ENCODE measurements at regions not wholly inside any gene's neighbourhood (a gene's known extent, or its start where the extent isn't known, plus 50 kb on each side); places are given as distances from the start of the nearest gene placed in this dataset.
"Not testable (repeated sequence)": the region's sequence is repeated elsewhere in the genome, so short reads cannot be mapped to it uniquely, and the experiment has no call there.

DNA sequence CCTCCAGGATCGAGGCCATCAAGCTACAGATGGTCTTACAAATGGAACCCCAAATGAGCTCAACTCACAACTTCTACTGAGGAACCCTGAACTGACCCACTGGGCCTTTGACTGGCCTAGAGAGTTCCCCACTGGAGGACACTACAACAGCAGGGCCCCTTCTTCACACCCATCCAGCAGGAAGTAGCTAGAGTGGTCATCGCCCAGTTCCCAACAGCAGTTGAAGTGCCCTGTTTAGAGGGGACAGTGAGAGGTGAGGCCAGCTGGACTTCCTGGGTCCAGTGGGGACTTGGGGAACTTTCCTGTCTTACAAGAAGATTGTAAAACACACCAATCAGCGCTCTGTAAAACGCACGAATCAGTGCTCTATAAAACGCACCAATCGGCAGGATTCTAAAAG lies 247.9 kb upstream of the BTG1 start:
- Histone ChIP-seq H3K4me1 (no peaks in the 10 kb centered on the region; the same call in 1 of the 2 replicates), H3K9me3 (no peaks in the 10 kb centered on the region; the same call in 1 of the 2 replicates), H3K36me3 (no peaks in the 10 kb centered on the region), H3K4me3 (ENCODE audit: low read depth, low read length) (no peak overlapping the region), H3K27me3 (no peaks in the 10 kb centered on the region)
- TF ChIP-seq, protein P1, sequence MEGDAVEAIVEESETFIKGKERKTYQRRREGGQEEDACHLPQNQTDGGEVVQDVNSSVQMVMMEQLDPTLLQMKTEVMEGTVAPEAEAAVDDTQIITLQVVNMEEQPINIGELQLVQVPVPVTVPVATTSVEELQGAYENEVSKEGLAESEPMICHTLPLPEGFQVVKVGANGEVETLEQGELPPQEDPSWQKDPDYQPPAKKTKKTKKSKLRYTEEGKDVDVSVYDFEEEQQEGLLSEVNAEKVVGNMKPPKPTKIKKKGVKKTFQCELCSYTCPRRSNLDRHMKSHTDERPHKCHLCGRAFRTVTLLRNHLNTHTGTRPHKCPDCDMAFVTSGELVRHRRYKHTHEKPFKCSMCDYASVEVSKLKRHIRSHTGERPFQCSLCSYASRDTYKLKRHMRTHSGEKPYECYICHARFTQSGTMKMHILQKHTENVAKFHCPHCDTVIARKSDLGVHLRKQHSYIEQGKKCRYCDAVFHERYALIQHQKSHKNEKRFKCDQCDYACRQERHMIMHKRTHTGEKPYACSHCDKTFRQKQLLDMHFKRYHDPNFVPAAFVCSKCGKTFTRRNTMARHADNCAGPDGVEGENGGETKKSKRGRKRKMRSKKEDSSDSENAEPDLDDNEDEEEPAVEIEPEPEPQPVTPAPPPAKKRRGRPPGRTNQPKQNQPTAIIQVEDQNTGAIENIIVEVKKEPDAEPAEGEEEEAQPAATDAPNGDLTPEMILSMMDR (IDR thresholded peaks at IDR 0.05; ENCODE audit: low read depth, low read length) = no peak
- DNase-seq = peak; percentile 14

DNA sequence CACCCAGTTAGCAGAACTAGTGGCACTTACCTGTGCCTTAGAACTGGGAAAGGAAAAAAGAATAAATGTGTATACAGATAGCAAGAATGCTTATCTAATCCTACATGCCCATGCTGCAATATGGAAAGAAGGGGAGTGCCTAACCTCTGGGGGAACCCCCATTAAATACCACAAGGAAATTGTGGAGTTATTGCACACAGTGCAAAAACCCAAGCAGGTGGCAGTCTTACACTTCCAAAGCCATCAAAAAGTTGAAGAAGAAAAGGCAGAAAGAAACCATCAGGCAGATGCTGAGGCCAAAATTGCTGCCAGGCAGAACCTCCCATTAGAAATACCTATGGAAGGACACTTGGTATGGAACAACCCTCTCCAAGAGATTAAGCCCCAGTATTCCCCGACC lies 246.1 kb upstream of the BTG1 start:
- H3K4me3 ChIP-seq (ENCODE audit: low read depth, low read length); H3K36me3 ChIP-seq; DNase-seq; H3K4me1 ChIP-seq; H3K9me3 ChIP-seq; H3K27me3 ChIP-seq: not testable (repeated sequence)

DNA sequence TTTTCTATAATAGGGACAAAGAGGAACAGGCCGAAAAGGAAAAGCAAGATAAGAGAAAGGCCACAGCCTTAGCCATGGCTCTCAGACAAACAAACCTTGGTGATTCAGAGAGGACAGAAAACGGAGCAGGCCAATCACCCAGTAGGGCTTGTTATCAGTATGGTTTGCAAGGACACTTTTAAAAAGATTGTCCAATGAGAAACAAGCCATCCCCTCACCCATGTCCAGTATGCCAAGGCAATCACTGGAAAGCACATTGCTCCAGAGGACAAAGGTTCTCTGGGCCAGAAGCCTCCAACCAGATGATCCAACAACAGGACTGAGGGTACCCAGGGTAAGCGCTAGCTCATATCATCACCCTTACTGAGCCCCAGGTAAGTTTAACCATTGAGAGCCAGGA lies 243.8 kb upstream of the BTG1 start:
- no peaks in the 10 kb centered on the region for H3K36me3 ChIP-seq
- TF ChIP-seq, protein P1 (IDR thresholded peaks at IDR 0.05; ENCODE audit: low read depth, low read length) = no peak
- H3K27me3 ChIP-seq = no peaks in the 10 kb centered on the region
- H3K4me3 ChIP-seq (ENCODE audit: low read depth, low read length) = no peak overlapping the region
- no peak for DNase-seq
- H3K9me3 ChIP-seq = no peaks in the 10 kb centered on the region
- no peaks in the 10 kb centered on the region for H3K4me1 ChIP-seq

DNA sequence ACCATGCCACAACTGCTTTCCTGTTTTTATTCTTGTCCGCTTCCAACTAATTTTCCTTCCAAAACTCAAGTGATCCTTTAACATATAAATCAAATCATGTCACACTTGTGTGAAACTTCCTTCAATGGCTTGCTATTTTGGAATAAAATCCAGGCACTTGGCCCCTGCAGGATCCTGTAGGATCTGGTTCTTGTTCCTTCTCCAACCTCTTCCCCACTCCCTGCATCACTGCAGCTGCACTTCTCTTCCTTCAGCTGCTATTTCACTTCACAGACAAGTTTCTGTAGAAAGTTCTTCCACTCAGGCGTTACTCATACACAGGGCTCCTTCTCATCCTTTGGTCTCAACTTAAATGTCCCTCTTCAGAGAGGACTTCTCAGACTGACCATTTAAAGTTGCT lies 239.7 kb upstream of the BTG1 start:
- Histone ChIP-seq H3K27me3 (no peaks in the 10 kb centered on the region), H3K36me3 (no peaks in the 10 kb centered on the region), H3K9me3 (no peaks in the 10 kb centered on the region), H3K4me1 (no peaks in the 10 kb centered on the region), H3K4me3 (ENCODE audit: low read depth, low read length) (no peak overlapping the region)
- no peak for DNase-seq
- TF ChIP-seq, protein P1 (IDR thresholded peaks at IDR 0.05; ENCODE audit: low read depth, low read length) = no peak

DNA sequence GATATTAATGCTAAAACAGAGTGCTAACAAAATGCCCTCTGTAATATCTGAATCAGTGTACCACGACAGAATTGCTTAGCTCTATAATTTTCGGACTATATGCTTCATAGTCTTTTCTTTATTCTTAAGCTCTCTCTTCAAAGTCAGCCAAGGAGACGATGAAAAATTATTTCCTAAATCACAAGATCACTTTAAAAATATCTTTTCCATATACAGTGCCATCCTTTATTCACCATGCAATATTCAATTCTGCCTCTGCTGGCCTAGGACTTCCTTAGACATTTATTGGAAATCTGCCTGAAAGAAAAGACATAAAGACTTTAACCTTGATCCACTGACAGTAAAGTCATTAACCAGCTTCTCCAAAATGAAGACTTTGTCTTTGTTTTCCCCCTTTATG lies 238.9 kb upstream of the BTG1 start:
- no peaks in the 10 kb centered on the region for H3K9me3 ChIP-seq
- no peaks in the 10 kb centered on the region for H3K27me3 ChIP-seq
- TF ChIP-seq, protein P1 (IDR thresholded peaks at IDR 0.05; ENCODE audit: low read depth, low read length) = no peak
- H3K4me3 ChIP-seq (ENCODE audit: low read depth, low read length) = no peak overlapping the region
- no peaks in the 10 kb centered on the region for H3K36me3 ChIP-seq
- H3K4me1 ChIP-seq = no peaks in the 10 kb centered on the region; the same call in 1 of the 2 replicates
- DNase-seq = no peak

DNA sequence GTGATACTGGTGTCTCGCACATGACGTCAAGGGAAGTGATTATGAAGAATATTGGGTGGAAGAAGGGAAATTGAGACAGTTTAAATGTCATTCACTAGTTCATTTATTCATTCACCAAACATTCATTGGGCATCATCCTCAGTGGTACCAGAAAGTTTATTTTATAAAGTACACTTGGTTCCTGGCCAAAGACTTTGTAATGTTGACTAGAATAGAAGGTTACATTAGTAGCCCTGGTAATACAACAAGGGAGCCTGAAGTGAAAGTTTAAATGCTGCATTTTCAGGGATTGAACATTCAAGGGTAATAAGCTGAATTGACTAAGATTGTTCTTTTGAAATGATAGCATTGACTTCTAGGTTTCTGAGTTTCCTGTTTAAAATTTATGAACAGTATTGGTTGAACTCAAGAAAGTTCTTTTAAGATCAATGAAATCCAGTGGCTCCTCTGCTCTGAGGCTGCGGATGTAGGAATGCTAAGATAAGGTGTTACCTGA lies 236.8 kb upstream of the BTG1 start:
- no peak for DNase-seq
- H3K4me3 ChIP-seq (ENCODE audit: low read depth, low read length) = no peak overlapping the region
- TF ChIP-seq, protein P1 (IDR thresholded peaks at IDR 0.05; ENCODE audit: low read depth, low read length) = no peak
- H3K9me3 ChIP-seq = no peaks in the 10 kb centered on the region
- no peaks in the 10 kb centered on the region for H3K36me3 ChIP-seq
- H3K4me1 ChIP-seq = peaks cover 3% of the 10 kb centered on the region
- no peaks in the 10 kb centered on the region for H3K27me3 ChIP-seq

DNA sequence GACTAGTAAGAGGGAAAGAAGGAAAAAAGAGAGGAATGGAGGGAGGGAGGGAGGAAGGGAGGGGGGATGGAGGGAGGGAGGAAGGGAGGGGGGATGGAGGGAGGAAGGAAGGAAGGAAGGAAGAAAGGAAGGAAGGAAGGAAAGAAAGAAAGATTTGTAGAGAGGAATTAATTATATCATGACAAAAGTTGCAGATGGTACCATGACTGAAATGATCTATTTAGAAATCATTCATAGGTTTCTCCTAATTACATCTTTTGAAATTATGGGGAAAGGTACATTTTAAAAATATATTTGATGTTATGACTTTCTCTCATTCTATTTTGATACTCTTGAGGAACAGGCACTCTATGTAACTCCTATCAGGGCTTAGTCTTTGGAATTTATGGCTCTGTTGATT lies 236.2 kb upstream of the BTG1 start:
- TF ChIP-seq, protein P1 (IDR thresholded peaks at IDR 0.05; ENCODE audit: low read depth, low read length) = no peak
- Histone ChIP-seq H3K4me3 (ENCODE audit: low read depth, low read length) (no peak overlapping the region), H3K36me3 (no peaks in the 10 kb centered on the region), H3K4me1 (peaks cover 3% of the 10 kb centered on the region), H3K9me3 (no peaks in the 10 kb centered on the region), H3K27me3 (no peaks in the 10 kb centered on the region)
- no peak for DNase-seq

Measured in BE2C (cell line).